GM23338 (cell line): ENCODE measurements at regions not wholly inside any gene's neighbourhood (a gene's known extent, or its start where the extent isn't known, plus 50 kb on each side); places are given as distances from the start of the nearest gene placed in this dataset.

ENCODE experiments used
- ATAC-seq: fragments of 200-7000 bp; cut with Tn5 transposase; 3 replicates; pipeline ENCODE4 v1.9.1; 2020
- DNase-seq: peaks from one replicate; pipeline ENCODE4 v3.0.0-alpha.2; 2015; ENCODE audit warnings: low spot score
- H2AFZ ChIP-seq: fragments of 200-600 bp; sonication (generic); 2 replicates; pipeline ENCODE4 v1.8.0; 2016; ENCODE audit warnings: antibody characterized with exemption, mild to moderate bottlenecking, moderate library complexity
- H3F3A ChIP-seq: fragments of 200-600 bp; sonication (generic); replicated peaks from 2 replicates; pipeline ENCODE4 v1.8.0; 2017; ENCODE audit warnings: antibody characterized with exemption, mixed run types, low read depth
- H3K27ac ChIP-seq: fragments of 200-600 bp; sonication (generic); 2 replicates; pipeline ENCODE4 v1.6.1; 2016; ENCODE audit warnings: low read depth
- H3K27me3 ChIP-seq: fragments of 200-600 bp; sonication (generic); 2 replicates; pipeline ENCODE4 v1.8.0; 2016; ENCODE audit warnings: mild to moderate bottlenecking, mixed run types, moderate library complexity; ENCODE audit not compliant: insufficient read depth
- H3K36me3 ChIP-seq: fragments of 200-600 bp; sonication (generic); 2 replicates; pipeline ENCODE4 v1.8.0; 2016; ENCODE audit warnings: mild to moderate bottlenecking; ENCODE audit not compliant: insufficient read depth
- H3K4me1 ChIP-seq: fragments of 200-600 bp; sonication (generic); 2 replicates; pipeline ENCODE4 v1.8.0; 2016; ENCODE audit warnings: mild to moderate bottlenecking, moderate library complexity; ENCODE audit not compliant: insufficient read depth
- H3K4me2 ChIP-seq: fragments of 200-600 bp; sonication (generic); 2 replicates; pipeline ENCODE4 v1.7.1; 2017; ENCODE audit warnings: mixed run types
- H3K4me3 ChIP-seq: fragments of 200-600 bp; sonication (generic); 2 replicates; pipeline ENCODE4 v1.6.1; 2016; ENCODE audit warnings: mixed run types
- H3K79me2 ChIP-seq: fragments of 200-600 bp; sonication (generic); replicated peaks from 2 replicates; pipeline ENCODE4 v1.8.0; 2017; ENCODE audit warnings: mild to moderate bottlenecking; ENCODE audit not compliant: insufficient read depth
- H3K9me2 ChIP-seq: fragments of 200-600 bp; sonication (generic); 2 replicates; pipeline ENCODE4 v1.8.0; 2017; ENCODE audit not compliant: insufficient read depth
- H4K20me1 ChIP-seq: fragments of 200-600 bp; sonication (generic); replicated peaks from 2 replicates; pipeline ENCODE4 v1.8.0; 2017; ENCODE audit warnings: mild to moderate bottlenecking; ENCODE audit not compliant: insufficient read depth
- H3K27ac Mint-ChIP-seq: 2 replicates; pipeline ENCODE4 v1.8.0; 2020; ENCODE audit warnings: inconsistent platforms, mild to moderate bottlenecking, moderate library complexity, mixed read lengths
- H3K27me3 Mint-ChIP-seq: 3 replicates; pipeline ENCODE4 v1.8.0; 2022; ENCODE audit warnings: low read depth, mild to moderate bottlenecking, moderate library complexity, mixed read lengths, inconsistent platforms; ENCODE audit not compliant: insufficient read depth, poor library complexity
- H3K36me3 Mint-ChIP-seq: 3 replicates; pipeline ENCODE4 v1.8.0; 2021; ENCODE audit warnings: low read depth, mild to moderate bottlenecking, inconsistent platforms, moderate library complexity, mixed read lengths
- H3K4me1 Mint-ChIP-seq: 3 replicates; pipeline ENCODE4 v1.8.0; 2020; ENCODE audit warnings: mild to moderate bottlenecking, inconsistent platforms, mixed read lengths
- H3K4me3 Mint-ChIP-seq: 3 replicates; pipeline ENCODE4 v1.8.0; 2021; ENCODE audit warnings: moderate library complexity, mild to moderate bottlenecking, inconsistent platforms, mixed read lengths
- H3K9me3 Mint-ChIP-seq: 3 replicates; pipeline ENCODE4 v1.8.0; 2020; ENCODE audit warnings: moderate library complexity, mild to moderate bottlenecking, inconsistent platforms, mixed read lengths
- CREB1 ChIP-seq: fragments of 250-450 bp; sonication (Bioruptor Pico); IDR thresholded peaks from 2 replicates; pipeline ENCODE4 v1.5.0; 2020; ENCODE audit warnings: low read depth, mild to moderate bottlenecking, moderate library complexity
- ETS1 ChIP-seq: IDR thresholded peaks from 2 replicates; pipeline ENCODE4 v1.6.1; 2016; ENCODE audit warnings: antibody characterized with exemption
- EZH2 ChIP-seq: fragments of 200-600 bp; sonication (generic); IDR thresholded peaks from one replicate; pipeline ENCODE4 v1.8.0; 2017; ENCODE audit warnings: antibody characterized with exemption, mild to moderate bottlenecking, low read depth; ENCODE audit not compliant: unreplicated experiment
- EZH2phosphoT487 ChIP-seq: fragments of 200-600 bp; sonication (generic); IDR thresholded peaks from one replicate; pipeline ENCODE4 v1.8.1; 2018; ENCODE audit warnings: antibody characterized with exemption; ENCODE audit not compliant: unreplicated experiment
- JUNB ChIP-seq: IDR thresholded peaks from one replicate; pipeline ENCODE4 v1.6.1; 2016; ENCODE audit warnings: antibody characterized with exemption; ENCODE audit not compliant: unreplicated experiment
- NANOG ChIP-seq: IDR thresholded peaks from 2 replicates; pipeline ENCODE4 v1.6.1; 2016; ENCODE audit warnings: antibody characterized with exemption, borderline replicate concordance
- REST ChIP-seq: IDR thresholded peaks from one replicate; pipeline ENCODE4 v1.6.1; 2018; ENCODE audit warnings: antibody characterized with exemption; ENCODE audit not compliant: unreplicated experiment
- STAT1 ChIP-seq: IDR thresholded peaks from one replicate; pipeline ENCODE4 v1.6.1; 2016; ENCODE audit warnings: antibody characterized with exemption; ENCODE audit not compliant: unreplicated experiment
- ZNF114 ChIP-seq: fragments of 250-450 bp; sonication (Bioruptor Pico); IDR thresholded peaks from 2 replicates; pipeline ENCODE4 v1.5.0; 2020; ENCODE audit warnings: mild to moderate bottlenecking, moderate library complexity
- ZNF331 ChIP-seq: fragments of 250-450 bp; sonication (Bioruptor Pico); IDR thresholded peaks from 2 replicates; pipeline ENCODE4 v1.5.0; 2020; ENCODE audit warnings: low read depth, mild to moderate bottlenecking, moderate library complexity
- TF ChIP-seq, protein P1 (sequence below): fragments of 250-450 bp; sonication (Bioruptor Pico); IDR thresholded peaks from 2 replicates; pipeline ENCODE4 v1.5.0; 2020; ENCODE audit warnings: mild to moderate bottlenecking, moderate library complexity

DNA sequence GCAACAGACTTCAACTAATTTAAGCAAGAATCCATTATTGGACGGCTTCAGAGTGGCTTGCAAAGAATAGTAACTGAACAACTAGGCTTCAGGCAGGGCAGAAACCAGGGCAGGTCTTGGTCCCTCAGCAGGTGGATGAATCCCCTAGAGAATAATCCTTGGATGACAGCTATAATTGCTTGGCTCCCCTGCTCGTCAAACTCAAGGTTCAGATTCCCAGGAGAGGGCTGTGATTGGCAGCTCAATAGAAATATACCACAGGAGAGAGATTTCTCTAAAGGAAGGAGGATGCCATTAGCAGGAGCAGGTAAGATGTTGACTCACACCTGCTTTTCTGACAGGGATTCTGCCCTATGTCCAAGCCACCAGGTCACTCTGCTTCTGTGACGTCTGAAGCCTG, 89.6 kb upstream of the PCDH8 start:
- H3K27me3 Mint-ChIP-seq = peaks cover 9% of the 10 kb centered on the region
- H3K4me3 ChIP-seq = no peak overlapping the region
- no peaks in the 10 kb centered on the region for H3K36me3 Mint-ChIP-seq
- TF ChIP-seq ZNF331 (no peak), NANOG (no peak), ETS1 (no peak), JUNB (no peak), STAT1 (no peak), REST (no peak), CREB1 (CRISPR knock-in tag) (no peak), EZH2 (no peak), EZH2phosphoT487 (no peak), ZNF114 (CRISPR knock-in tag) (no peak)
- TF ChIP-seq, protein P1, sequence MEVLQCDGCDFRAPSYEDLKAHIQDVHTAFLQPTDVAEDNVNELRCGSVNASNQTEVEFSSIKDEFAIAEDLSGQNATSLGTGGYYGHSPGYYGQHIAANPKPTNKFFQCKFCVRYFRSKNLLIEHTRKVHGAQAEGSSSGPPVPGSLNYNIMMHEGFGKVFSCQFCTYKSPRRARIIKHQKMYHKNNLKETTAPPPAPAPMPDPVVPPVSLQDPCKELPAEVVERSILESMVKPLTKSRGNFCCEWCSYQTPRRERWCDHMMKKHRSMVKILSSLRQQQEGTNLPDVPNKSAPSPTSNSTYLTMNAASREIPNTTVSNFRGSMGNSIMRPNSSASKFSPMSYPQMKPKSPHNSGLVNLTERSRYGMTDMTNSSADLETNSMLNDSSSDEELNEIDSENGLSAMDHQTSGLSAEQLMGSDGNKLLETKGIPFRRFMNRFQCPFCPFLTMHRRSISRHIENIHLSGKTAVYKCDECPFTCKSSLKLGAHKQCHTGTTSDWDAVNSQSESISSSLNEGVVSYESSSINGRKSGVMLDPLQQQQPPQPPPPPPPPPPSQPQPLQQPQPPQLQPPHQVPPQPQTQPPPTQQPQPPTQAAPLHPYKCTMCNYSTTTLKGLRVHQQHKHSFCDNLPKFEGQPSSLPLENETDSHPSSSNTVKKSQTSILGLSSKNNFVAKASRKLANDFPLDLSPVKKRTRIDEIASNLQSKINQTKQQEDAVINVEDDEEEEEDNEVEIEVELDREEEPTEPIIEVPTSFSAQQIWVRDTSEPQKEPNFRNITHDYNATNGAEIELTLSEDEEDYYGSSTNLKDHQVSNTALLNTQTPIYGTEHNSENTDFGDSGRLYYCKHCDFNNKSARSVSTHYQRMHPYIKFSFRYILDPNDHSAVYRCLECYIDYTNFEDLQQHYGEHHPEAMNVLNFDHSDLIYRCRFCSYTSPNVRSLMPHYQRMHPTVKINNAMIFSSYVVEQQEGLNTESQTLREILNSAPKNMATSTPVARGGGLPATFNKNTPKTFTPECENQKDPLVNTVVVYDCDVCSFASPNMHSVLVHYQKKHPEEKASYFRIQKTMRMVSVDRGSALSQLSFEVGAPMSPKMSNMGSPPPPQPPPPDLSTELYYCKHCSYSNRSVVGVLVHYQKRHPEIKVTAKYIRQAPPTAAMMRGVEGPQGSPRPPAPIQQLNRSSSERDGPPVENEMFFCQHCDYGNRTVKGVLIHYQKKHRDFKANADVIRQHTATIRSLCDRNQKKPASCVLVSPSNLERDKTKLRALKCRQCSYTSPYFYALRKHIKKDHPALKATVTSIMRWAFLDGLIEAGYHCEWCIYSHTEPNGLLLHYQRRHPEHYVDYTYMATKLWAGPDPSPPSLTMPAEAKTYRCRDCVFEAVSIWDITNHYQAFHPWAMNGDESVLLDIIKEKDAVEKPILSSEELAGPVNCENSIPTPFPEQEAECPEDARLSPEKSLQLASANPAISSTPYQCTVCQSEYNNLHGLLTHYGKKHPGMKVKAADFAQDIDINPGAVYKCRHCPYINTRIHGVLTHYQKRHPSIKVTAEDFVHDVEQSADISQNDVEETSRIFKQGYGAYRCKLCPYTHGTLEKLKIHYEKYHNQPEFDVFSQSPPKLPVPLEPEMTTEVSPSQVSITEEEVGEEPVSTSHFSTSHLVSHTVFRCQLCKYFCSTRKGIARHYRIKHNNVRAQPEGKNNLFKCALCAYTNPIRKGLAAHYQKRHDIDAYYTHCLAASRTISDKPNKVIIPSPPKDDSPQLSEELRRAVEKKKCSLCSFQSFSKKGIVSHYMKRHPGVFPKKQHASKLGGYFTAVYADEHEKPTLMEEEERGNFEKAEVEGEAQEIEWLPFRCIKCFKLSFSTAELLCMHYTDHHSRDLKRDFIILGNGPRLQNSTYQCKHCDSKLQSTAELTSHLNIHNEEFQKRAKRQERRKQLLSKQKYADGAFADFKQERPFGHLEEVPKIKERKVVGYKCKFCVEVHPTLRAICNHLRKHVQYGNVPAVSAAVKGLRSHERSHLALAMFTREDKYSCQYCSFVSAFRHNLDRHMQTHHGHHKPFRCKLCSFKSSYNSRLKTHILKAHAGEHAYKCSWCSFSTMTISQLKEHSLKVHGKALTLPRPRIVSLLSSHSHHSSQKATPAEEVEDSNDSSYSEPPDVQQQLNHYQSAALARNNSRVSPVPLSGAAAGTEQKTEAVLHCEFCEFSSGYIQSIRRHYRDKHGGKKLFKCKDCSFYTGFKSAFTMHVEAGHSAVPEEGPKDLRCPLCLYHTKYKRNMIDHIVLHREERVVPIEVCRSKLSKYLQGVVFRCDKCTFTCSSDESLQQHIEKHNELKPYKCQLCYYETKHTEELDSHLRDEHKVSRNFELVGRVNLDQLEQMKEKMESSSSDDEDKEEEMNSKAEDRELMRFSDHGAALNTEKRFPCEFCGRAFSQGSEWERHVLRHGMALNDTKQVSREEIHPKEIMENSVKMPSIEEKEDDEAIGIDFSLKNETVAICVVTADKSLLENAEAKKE (CRISPR knock-in tag) = no peak
- H2AFZ ChIP-seq = no peak overlapping the region
- H3K27ac Mint-ChIP-seq = no peak overlapping the region
- no peak for DNase-seq
- H3K79me2 ChIP-seq = no peaks in the 10 kb centered on the region
- ATAC-seq = no peak
- peaks cover 13% of the 10 kb centered on the region for H3K4me1 ChIP-seq
- no peak overlapping the region for H3K27ac ChIP-seq
- no peak overlapping the region for H3K4me2 ChIP-seq
- no peaks in the 10 kb centered on the region for H3F3A ChIP-seq
- H3K9me3 Mint-ChIP-seq = no peaks in the 10 kb centered on the region
- peaks cover 27% of the 10 kb centered on the region for H3K4me1 Mint-ChIP-seq
- H3K36me3 ChIP-seq = no peaks in the 10 kb centered on the region
- H3K9me2 ChIP-seq = peaks cover 18% of the 10 kb centered on the region
- H3K4me3 Mint-ChIP-seq = no peak overlapping the region
- H3K27me3 ChIP-seq = no peaks in the 10 kb centered on the region
- H4K20me1 ChIP-seq = no peaks in the 10 kb centered on the region
